Colon (tissue), 2 donors: ENCODE measurements at regions not wholly inside any gene's neighbourhood (a gene's known extent, or its start where the extent isn't known, plus 50 kb on each side); places are given as distances from the start of the nearest gene placed in this dataset.
"Not testable (repeated sequence)": the region's sequence is repeated elsewhere in the genome, so short reads cannot be mapped to it uniquely, and the experiment has no call there.

Experiments
- FAIRE-seq: peaks from 2 replicates; lab custom pipeline; 2012; peaks lifted over from hg19 to GRCh38; lab: Jason Lieb, UNC
- donor health status: control.
- donor health status: control.

GRCh38 chr7:65317372-65317771 is 56.3 kb upstream of the ZNF92 start:
- no peak for FAIRE-seq

DNA sequence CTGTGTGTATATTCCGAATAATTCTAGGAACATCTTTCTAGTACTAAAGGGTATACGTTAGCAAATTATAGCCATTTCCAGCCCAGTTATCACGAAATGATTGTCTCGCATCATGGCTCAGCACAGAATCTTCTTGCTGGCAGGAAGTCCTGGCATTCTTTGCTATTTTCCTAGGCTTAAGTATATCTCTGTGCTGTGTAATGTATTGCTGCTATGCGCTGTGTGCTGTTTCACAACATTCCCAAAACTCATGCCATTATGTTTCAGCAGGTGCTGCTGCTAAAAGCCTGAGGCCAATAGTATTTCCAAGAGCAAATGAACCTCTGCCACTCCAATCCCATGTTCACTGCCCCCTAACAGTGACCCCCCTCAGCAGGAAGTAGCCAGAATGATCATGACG is 62.9 kb upstream of the ZNF92 start:
- FAIRE-seq: no peak

DNA sequence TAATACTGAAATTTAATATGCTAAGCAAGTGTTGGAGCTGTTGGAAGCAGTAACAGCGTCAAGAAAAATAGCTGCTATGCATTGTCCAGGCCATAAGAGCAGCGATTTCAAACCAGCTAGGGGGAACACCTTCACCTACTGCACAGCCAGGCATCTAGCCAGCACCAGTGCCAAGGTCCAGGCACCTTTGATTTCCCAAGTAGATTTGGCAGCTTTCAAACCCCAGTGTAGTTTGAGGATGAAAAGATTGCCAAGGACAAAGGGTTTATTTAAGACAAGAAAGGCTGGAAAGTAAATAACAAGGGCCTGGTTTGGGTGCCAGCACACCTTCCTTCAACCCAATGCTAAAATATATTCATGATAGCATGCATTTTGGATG is 65.4 kb upstream of the ZNF92 start:
- no peak for FAIRE-seq

- no peak for FAIRE-seq
These were observed 65.9 kb upstream of the ZNF92 start for GRCh38 chr7:65307651-65308299.

DNA sequence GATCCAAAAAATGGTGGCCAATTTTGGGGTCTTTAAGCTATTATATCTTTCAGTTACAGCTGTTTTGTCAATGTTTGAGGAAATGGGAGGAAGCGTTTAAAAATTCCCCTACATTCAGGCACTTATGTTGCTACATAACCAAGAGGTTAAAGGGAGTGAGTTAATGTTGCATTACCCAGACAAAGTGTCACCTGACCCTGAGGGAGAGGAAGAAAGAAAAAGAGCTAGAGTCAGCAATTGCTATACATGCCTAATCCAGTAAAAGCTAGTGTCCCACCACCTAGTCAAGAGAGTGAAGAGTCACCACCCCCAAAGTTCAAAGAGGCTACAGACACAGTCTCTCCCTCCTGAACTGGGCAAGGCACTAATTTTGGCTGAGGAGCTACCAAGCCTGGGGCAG is 69.5 kb upstream of the ZNF92 start:
- FAIRE-seq: no peak

GRCh38 chr7:65302883-65303282 is 70.8 kb upstream of the ZNF92 start:
- no peak for FAIRE-seq

GRCh38 chr7:65301007-65301406 is 72.6 kb upstream of the ZNF92 start:
- no peak for FAIRE-seq

- no peak for FAIRE-seq
These were observed 78.2 kb upstream of the ZNF92 start for GRCh38 chr7:65295409-65295808.

DNA sequence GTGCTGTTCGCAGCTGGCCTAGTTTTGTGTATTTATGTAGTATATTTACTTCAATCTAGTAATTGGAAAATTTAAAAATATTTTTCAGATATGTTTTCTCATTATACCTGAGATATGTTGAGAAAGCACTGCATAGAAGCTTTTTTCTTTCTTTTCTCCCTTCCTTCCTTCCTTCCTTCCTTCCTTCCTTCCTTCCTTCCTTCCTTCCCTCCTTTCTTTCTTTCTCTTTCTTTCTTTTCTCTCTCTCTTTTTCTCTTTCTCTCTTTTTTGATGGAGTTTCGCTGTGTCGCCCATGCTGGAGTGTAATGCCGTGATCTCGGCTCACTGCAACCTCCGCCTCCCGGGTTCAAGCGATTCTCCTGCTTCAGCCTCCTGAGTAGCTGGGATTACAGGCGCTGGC is 83.3 kb upstream of the ZNF92 start:
- FAIRE-seq: not testable (repeated sequence)

DNA sequence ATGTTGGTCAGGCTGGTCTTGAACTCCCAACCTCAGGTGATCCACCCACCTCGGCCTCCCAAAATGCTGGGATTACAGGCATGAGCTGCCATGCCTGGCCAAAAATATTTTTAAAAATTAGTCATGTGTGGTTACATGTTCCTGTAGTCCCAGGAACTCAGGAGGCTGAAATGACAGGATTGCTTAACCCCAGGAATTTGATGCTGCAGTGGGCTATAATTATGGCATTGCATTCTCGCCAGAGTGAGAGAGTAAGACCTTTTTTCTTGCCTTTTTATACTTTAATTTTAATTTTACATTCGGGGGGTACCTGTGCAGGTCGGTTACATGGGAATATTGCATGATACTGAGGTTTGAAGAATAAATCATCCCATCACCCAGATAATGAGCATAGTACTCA is 86.6 kb upstream of the ZNF92 start:
- no peak for FAIRE-seq

- FAIRE-seq: no peak
These were observed 87.5 kb upstream of the ZNF92 start for GRCh38 chr7:65285906-65286864.

DNA sequence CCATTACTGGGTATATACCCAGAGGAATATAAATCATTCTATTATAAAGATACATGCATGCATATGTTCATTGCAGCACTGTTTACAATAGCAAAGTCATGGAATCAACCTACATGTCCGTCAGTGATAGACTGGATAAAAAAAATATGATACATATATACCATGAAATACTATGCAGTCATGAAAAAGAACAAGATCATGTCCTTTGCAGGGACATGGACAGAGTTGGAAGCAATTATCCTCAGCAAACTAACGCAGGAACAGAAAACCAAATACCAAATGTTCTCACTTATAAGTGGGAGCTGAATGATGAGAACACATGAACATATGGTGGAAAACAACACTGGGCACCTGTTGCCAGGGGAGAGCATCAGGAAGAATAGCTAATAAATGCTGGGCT is 88.4 kb upstream of the ZNF92 start:
- not testable (repeated sequence) for FAIRE-seq

DNA sequence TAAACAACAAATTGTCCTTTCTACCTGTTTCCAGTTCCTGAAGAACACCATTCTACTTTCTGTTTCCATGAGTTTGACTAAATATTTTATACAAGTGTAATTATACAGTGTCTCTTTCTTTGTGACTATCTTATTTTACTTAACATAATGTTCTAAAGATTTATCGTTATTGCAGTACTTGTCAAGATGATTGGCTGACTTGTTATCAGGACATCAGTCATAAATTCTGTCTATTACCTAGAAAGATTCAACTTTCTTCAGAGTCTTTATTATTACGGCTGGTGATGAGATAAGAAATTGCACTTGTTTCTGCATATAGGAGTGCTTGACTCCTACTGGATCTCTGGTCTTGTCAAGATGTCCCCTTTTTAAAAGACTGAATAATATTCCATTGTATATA is 93.9 kb upstream of the ZNF92 start:
- no peak for FAIRE-seq

- no peak for FAIRE-seq
These were observed 96.8 kb upstream of the ZNF92 start for GRCh38 chr7:65276822-65277221.

GRCh38 chr7:65271502-65271901 is 102.2 kb upstream of the ZNF92 start:
- FAIRE-seq: not testable (repeated sequence)

DNA sequence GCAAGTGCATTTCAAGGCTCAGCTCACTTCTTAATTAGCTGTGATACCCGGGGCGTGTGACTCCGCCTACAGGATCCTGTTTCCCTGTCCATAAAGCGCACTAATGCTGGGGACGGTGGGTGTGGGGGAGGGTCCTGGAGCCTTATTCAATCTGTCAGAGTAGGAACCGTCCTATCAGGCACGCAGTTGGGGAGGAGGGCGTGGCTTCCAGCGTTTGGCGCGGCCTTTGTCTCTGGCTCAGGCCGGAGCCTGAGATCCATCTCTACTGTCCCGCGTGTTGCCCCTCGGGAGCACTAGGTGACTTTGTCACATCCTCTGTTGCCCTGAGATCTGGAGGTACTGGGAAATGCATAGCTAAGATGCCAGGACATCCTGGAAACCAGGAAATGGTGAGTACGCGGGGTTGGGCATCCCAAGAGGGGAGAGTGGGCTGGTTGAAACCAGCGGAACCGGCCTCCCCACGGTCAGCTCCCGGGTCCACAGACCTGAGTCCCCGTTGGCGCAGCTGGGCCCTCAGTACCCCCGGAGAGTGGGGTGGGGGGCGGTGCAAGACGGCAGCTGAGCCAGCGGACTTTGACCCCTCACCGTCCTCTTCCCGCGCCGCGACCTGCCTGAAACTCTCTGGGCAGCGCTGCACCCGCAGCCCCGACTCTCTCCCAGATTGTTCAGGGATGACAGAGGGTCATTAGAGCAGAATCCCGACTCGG is 104.4 kb upstream of the ZNF92 start:
- no peak for FAIRE-seq

DNA sequence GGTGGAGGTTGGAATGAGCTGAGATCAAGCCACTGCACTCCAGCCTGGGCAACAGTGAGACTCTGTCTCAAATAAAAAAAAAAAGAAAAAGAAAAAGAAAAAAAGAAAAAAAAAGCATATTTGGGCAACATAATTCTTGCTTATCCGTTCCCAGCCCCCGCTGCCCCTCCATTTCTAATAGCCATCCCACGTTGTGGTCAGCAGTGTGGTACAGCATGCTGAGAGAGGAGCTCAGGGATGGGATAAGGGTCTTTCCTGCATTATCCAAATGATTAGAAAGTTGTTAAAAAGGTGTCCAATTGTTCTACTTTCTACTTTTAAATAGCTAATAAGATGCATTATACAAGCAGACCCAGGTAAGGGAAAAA is 104.9 kb upstream of the ZNF92 start:
- no peak for FAIRE-seq

- no peak for FAIRE-seq
These were observed 107.6 kb upstream of the ZNF92 start for GRCh38 chr7:65265933-65266519.

GRCh38 chr7:65264258-65264657 is 109.4 kb upstream of the ZNF92 start:
- no peak for FAIRE-seq

- FAIRE-seq: not testable (repeated sequence)
These were observed 113.0 kb upstream of the ZNF92 start for GRCh38 chr7:65260673-65261072.

DNA sequence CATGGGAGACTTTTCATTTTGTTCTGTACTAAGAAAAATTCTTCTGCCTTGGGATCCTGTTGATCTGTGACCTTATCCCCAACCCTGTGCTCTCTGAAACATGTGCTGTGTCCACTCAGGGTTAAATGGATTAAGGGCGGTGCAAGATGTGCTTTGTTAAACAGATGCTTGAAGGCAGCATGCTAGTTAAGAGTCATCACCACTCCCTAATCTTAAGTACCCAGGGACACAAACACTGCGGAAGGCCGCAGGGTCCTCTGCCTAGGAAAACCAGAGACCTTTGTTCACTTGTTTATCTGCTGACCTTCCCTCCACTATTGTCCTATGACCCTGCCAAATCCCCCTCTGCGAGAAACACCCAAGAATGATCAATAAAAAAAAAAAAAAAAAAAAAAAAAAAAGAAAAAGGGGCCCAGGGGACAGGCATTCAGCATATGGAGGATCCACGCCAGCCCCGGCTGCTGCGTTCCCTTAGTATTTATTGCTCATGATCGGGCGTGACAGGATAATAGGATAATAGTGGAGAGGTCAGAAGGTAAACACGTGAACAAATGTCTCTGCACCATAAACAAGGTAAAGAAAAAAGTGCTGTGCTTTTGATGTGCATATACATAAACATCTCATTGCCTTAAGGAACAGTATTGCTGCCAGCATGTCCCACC is 113.7 kb upstream of the ZNF92 start:
- FAIRE-seq: not testable (repeated sequence)

GRCh38 chr7:65254061-65254460 is 119.6 kb upstream of the ZNF92 start:
- no peak for FAIRE-seq
